ENCODE measurements at regions not wholly inside any gene's neighbourhood (a gene's known extent, or its start where the extent isn't known, plus 50 kb on each side); places are given as distances from the start of the nearest gene placed in this dataset.
"Not testable (repeated sequence)": the region's sequence is repeated elsewhere in the genome, so short reads cannot be mapped to it uniquely, and the experiment has no call there.

GRCh38 chr7:156327916-156328315 is 312.7 kb upstream of the RNF32 start:
- TF ChIP-seq EZH2phosphoT487 (IDR thresholded peaks at IDR 0.05; ENCODE audit: borderline replicate concordance, low read length) (no peak), CTCF (IDR thresholded peaks at IDR 0.05; ENCODE audit: low read depth, low read length, poor library complexity, severe bottlenecking) (no peak)
- H3K4me1 ChIP-seq (ENCODE audit: control insufficient read depth, low read length): no peaks in the 10 kb centered on the region
- H3K9me2 ChIP-seq (replicated peaks; ENCODE audit: control insufficient read depth, low read length): no peaks in the 10 kb centered on the region
- H3F3A ChIP-seq (ENCODE audit: control insufficient read depth, insufficient read depth): no peaks in the 10 kb centered on the region
- H3K4me3 ChIP-seq (ENCODE audit: low read length): no peak overlapping the region
- H4K20me1 ChIP-seq (ENCODE audit: control insufficient read depth, insufficient read depth, low read depth, low read length): no peaks in the 10 kb centered on the region
- no peak overlapping the region for H3K4me2 ChIP-seq (ENCODE audit: low read length)
- no peaks in the 10 kb centered on the region for H3K27me3 ChIP-seq (ENCODE audit: control insufficient read depth, low read length)
- H3K79me2 ChIP-seq (ENCODE audit: control insufficient read depth, low read length): no peaks in the 10 kb centered on the region
- peaks cover 12% of the 10 kb centered on the region; the same call in 1 of the 2 replicates for H3K9me3 ChIP-seq (ENCODE audit: control insufficient read depth, insufficient read depth, low read length)
- no peaks in the 10 kb centered on the region for H3K36me3 ChIP-seq (ENCODE audit: control insufficient read depth, low read length)
- H3K27ac ChIP-seq (ENCODE audit: low read depth, low read length): no peak overlapping the region

GRCh38 chr7:156327474-156327873 is 313.1 kb upstream of the RNF32 start:
- H3F3A ChIP-seq (ENCODE audit: control insufficient read depth, insufficient read depth): no peaks in the 10 kb centered on the region
- H3K9me3 ChIP-seq (ENCODE audit: control insufficient read depth, insufficient read depth, low read length): peaks cover 12% of the 10 kb centered on the region; the same call in 1 of the 2 replicates
- no peak for TF ChIP-seq EZH2phosphoT487 (IDR thresholded peaks at IDR 0.05; ENCODE audit: borderline replicate concordance, low read length)
- no peak for TF ChIP-seq CTCF (IDR thresholded peaks at IDR 0.05; ENCODE audit: low read depth, low read length, poor library complexity, severe bottlenecking)
- H3K79me2 ChIP-seq (ENCODE audit: control insufficient read depth, low read length): no peaks in the 10 kb centered on the region
- H3K4me2 ChIP-seq (ENCODE audit: low read length): no peak overlapping the region
- H3K27me3 ChIP-seq (ENCODE audit: control insufficient read depth, low read length): no peaks in the 10 kb centered on the region
- no peaks in the 10 kb centered on the region for H3K4me1 ChIP-seq (ENCODE audit: control insufficient read depth, low read length)
- no peak overlapping the region for H3K27ac ChIP-seq (ENCODE audit: low read depth, low read length)
- no peaks in the 10 kb centered on the region for H3K9me2 ChIP-seq (replicated peaks; ENCODE audit: control insufficient read depth, low read length)
- H3K4me3 ChIP-seq (ENCODE audit: low read length): no peak overlapping the region
- H4K20me1 ChIP-seq (ENCODE audit: control insufficient read depth, insufficient read depth, low read depth, low read length): no peaks in the 10 kb centered on the region
- H3K36me3 ChIP-seq (ENCODE audit: control insufficient read depth, low read length): no peaks in the 10 kb centered on the region

- no peaks in the 10 kb centered on the region for H3F3A ChIP-seq (ENCODE audit: control insufficient read depth, insufficient read depth)
- TF ChIP-seq EZH2phosphoT487 (IDR thresholded peaks at IDR 0.05; ENCODE audit: borderline replicate concordance, low read length) (no peak), CTCF (IDR thresholded peaks at IDR 0.05; ENCODE audit: low read depth, low read length, poor library complexity, severe bottlenecking) (no peak)
- no peak overlapping the region for H3K27ac ChIP-seq (ENCODE audit: low read depth, low read length)
- no peaks in the 10 kb centered on the region for H3K4me1 ChIP-seq (ENCODE audit: control insufficient read depth, low read length)
- H4K20me1 ChIP-seq (ENCODE audit: control insufficient read depth, insufficient read depth, low read depth, low read length): no peaks in the 10 kb centered on the region
- no peaks in the 10 kb centered on the region for H3K9me3 ChIP-seq (ENCODE audit: control insufficient read depth, insufficient read depth, low read length)
- no peaks in the 10 kb centered on the region for H3K9me2 ChIP-seq (replicated peaks; ENCODE audit: control insufficient read depth, low read length)
- H3K4me3 ChIP-seq (ENCODE audit: low read length): no peak overlapping the region
- H3K36me3 ChIP-seq (ENCODE audit: control insufficient read depth, low read length): no peaks in the 10 kb centered on the region
- no peak overlapping the region for H3K4me2 ChIP-seq (ENCODE audit: low read length)
- H3K79me2 ChIP-seq (ENCODE audit: control insufficient read depth, low read length): no peaks in the 10 kb centered on the region
- H3K27me3 ChIP-seq (ENCODE audit: control insufficient read depth, low read length): no peaks in the 10 kb centered on the region
These were observed 316.4 kb upstream of the RNF32 start for GRCh38 chr7:156324201-156324600.

- not testable (repeated sequence) for H4K20me1 ChIP-seq (ENCODE audit: control insufficient read depth, insufficient read depth, low read depth, low read length); H3K9me3 ChIP-seq (ENCODE audit: control insufficient read depth, insufficient read depth, low read length); H3K79me2 ChIP-seq (ENCODE audit: control insufficient read depth, low read length); H3K27ac ChIP-seq (ENCODE audit: low read depth, low read length); H3K4me3 ChIP-seq (ENCODE audit: low read length); H3K4me2 ChIP-seq (ENCODE audit: low read length); H3K4me1 ChIP-seq (ENCODE audit: control insufficient read depth, low read length); H3K36me3 ChIP-seq (ENCODE audit: control insufficient read depth, low read length); H3K27me3 ChIP-seq (ENCODE audit: control insufficient read depth, low read length); H3F3A ChIP-seq (ENCODE audit: control insufficient read depth, insufficient read depth); H3K9me2 ChIP-seq (replicated peaks; ENCODE audit: control insufficient read depth, low read length)
These were observed 319.1 kb upstream of the RNF32 start for GRCh38 chr7:156321430-156321829.

Data from DOHH2 (cell line).